ENCODE measurements at regions not wholly inside any gene's neighbourhood (a gene's known extent, or its start where the extent isn't known, plus 50 kb on each side); places are given as distances from the start of the nearest gene placed in this dataset.
A peak's percentile ranks its signal among the peaks of the same experiment; 100 is the strongest.
"Not testable (repeated sequence)": the region's sequence is repeated elsewhere in the genome, so short reads cannot be mapped to it uniquely, and the experiment has no call there.

DNA sequence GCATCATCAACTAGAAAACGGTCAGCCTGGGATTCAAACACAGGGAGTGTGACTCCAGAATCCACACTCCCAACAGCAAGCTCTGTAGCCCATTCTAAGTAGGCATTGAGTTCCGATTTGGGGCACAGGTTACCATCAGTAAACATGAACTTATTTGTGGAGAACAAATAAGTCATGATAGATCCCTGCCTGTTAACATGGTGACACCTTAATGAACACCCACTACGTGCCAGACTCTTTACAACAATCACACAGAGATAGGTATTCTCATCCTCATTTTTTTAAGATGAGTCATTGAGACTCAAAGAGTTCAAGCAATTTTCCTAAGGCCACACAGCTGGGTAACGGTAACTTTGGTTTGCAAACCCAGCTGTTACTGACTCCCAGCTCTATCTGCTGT lies 91.5 kb downstream of the LYZL2 start:
- intact Hi-C loops (cut with DNase I) = no loop called here
- H3K4me3 ChIP-seq = no peak overlapping the region
- no peak for DNase-seq (ENCODE audit: low spot score in 2 of 2)
- no peaks in the 10 kb centered on the region for H3K27me3 ChIP-seq
- TF ChIP-seq, protein P1, sequence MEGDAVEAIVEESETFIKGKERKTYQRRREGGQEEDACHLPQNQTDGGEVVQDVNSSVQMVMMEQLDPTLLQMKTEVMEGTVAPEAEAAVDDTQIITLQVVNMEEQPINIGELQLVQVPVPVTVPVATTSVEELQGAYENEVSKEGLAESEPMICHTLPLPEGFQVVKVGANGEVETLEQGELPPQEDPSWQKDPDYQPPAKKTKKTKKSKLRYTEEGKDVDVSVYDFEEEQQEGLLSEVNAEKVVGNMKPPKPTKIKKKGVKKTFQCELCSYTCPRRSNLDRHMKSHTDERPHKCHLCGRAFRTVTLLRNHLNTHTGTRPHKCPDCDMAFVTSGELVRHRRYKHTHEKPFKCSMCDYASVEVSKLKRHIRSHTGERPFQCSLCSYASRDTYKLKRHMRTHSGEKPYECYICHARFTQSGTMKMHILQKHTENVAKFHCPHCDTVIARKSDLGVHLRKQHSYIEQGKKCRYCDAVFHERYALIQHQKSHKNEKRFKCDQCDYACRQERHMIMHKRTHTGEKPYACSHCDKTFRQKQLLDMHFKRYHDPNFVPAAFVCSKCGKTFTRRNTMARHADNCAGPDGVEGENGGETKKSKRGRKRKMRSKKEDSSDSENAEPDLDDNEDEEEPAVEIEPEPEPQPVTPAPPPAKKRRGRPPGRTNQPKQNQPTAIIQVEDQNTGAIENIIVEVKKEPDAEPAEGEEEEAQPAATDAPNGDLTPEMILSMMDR (IDR thresholded peaks at IDR 0.05) = no peak
- H3K36me3 ChIP-seq = no peaks in the 10 kb centered on the region
- peak overlapping the region in 1 of 2 donors; percentile 34 for H3K27ac ChIP-seq
- no peaks in the 10 kb centered on the region for H3K9me3 ChIP-seq
- no peaks in the 10 kb centered on the region for H3K4me1 ChIP-seq

DNA sequence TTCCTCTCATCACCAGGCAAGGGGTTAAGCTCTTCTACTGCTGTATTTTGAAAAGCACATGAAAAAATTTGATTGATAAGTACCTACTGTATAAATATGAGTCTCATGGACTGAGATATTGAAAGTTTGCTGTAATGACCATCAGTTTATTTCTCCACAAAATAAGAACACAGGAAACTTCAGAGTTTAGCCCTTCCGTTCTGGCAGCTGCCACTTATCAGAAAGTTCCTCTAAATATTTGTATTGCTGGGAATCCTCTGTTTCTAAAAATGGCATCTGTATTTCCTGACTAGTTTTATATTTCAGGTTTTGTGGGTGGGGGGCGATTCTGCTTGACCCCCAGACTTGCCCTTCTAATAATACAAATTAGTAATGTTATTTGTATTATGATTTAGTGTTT lies 92.0 kb downstream of the LYZL2 start:
- intact Hi-C loops (cut with DNase I) = no loop called here
- Histone ChIP-seq H3K27me3 (no peaks in the 10 kb centered on the region), H3K4me3 (no peak overlapping the region), H3K9me3 (no peaks in the 10 kb centered on the region), H3K27ac (peak overlapping the region; percentile 23 to 34), H3K4me1 (no peaks in the 10 kb centered on the region), H3K36me3 (no peaks in the 10 kb centered on the region)
- TF ChIP-seq, protein P1 (IDR thresholded peaks at IDR 0.05) = no peak
- DNase-seq (ENCODE audit: low spot score in 2 of 2) = no peak

DNA sequence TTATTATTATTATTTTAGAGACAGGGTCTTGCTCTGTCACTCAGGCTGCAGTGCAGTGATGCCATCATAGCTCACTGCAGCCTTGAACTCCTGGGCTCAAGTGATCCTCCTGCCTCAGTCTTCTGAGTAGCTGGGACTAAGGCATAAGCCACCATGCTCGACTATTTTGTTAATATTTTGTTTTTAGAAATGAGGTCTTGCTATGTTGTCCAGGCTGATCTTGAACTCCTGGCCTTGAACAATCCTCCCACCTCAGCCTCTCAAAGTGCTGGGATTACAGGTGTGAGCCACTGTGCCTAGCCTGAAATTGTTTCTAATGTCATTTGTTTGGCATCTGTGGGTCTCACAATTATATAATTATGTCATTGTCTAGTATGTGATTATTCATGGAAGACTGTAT lies 92.4 kb downstream of the LYZL2 start:
- H3K27ac ChIP-seq = peak overlapping the region in 1 of 2 donors; percentile 34
- H3K4me1 ChIP-seq; DNase-seq (ENCODE audit: low spot score in 2 of 2); H3K4me3 ChIP-seq; H3K36me3 ChIP-seq; intact Hi-C loops (cut with DNase I); H3K9me3 ChIP-seq; H3K27me3 ChIP-seq: not testable (repeated sequence)

DNA sequence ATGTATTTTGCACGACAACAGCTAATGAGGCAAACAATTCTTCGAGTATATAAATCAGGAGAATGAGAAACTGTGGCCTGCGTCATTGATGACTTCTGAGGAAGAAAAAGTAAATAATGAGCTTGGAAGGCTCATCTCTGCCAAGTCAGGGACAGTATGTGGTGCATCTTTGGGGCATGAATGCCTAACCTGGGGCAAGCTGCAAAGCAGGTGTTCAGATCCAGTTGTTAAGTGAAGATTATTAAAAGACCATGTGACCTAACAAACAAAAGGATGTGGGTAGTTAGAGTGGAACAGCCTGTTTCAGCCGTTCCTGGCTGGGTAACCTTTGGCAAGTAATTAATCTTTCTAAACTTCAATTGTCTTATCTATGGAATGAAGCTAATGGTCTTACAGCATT lies 93.0 kb downstream of the LYZL2 start:
- Histone ChIP-seq H3K4me1 (no peaks in the 10 kb centered on the region), H3K4me3 (no peak overlapping the region), H3K27me3 (no peaks in the 10 kb centered on the region), H3K27ac (no peak overlapping the region), H3K36me3 (no peaks in the 10 kb centered on the region), H3K9me3 (no peaks in the 10 kb centered on the region)
- DNase-seq (ENCODE audit: low spot score in 2 of 2) = no peak
- intact Hi-C loops (cut with DNase I) = no loop called here
- TF ChIP-seq, protein P1 (IDR thresholded peaks at IDR 0.05) = no peak

DNA sequence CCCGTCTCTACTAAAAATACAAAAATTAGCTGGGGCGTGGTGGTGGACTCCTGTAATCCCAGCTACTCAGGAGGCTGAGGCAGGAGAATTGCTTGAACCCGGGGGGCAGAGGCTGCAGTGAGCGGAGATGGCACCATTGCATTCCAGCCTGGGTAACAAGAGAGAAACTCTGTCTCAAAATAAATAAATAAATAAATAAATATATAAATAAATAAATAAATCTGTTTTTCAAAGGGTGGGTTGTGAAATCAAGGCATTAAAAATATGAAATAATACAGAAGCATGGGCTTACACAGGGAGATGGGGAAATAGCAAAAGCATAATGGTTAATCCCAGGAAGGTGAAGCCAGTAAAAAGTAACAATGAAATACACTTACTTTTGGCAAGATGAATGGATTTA lies 93.9 kb downstream of the LYZL2 start:
- no peak for DNase-seq (ENCODE audit: low spot score in 2 of 2)
- intact Hi-C loops (cut with DNase I) = loop anchor here (2.0 kb wide), 1 partner anchor 55 kb away; no protein-coding TSS in a partner anchor
- no peaks in the 10 kb centered on the region for H3K36me3 ChIP-seq

DNA sequence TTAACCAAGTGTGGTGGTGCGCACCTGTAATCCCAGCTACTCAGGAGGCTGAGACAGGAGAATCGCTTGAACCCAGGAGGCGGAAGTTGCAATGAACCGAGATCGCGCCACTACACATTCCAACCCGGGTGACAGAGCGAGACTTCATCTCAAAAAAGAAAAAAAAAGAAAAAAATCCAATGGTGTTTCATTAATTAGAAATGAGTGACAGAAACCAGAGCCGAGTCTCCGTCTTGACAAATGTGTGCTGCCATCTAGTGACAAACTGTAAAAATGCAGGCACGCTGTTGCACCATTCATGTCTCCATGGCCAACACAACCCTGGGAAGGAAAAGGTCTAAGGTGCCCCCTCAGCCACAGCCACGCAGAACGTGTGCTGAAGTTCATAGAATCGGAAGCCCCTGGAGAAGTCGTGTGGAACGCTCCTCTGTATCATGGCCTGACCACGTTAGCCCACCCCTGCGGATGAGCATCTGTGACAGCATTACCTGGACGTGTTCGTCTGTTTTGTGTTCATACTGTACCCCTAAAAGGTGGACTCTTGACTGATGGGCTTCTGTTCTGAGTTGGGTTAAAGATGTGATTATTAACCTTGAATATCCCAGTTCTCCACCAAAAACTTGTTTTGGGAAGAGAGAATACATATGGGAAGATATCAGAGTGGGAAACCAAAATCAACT lies 94.9 kb downstream of the LYZL2 start:
- Histone ChIP-seq H3K36me3 (no peaks in the 10 kb centered on the region), H3K4me3 (no peak overlapping the region), H3K4me1 (no peaks in the 10 kb centered on the region), H3K9me3 (no peaks in the 10 kb centered on the region), H3K27ac (no peak overlapping the region), H3K27me3 (no peaks in the 10 kb centered on the region)
- peak; percentile 28 to 90 for DNase-seq (ENCODE audit: low spot score in 2 of 2)
- intact Hi-C loops (cut with DNase I) = loop anchor here (1.0 to 2.0 kb wide), 3 partner anchors 56 to 142 kb away; no protein-coding TSS in a partner anchor
- TF ChIP-seq, protein P1 (IDR thresholded peaks at IDR 0.05) = peak; percentile 86 to 95 (median 93)

More for the DNA sequence above, 93.9 kb downstream of the LYZL2 start:
- Histone ChIP-seq H3K27me3 (no peaks in the 10 kb centered on the region), H3K4me3 (no peak overlapping the region), H3K27ac (no peak overlapping the region), H3K9me3 (no peaks in the 10 kb centered on the region), H3K4me1 (no peaks in the 10 kb centered on the region)
- TF ChIP-seq, protein P1 (IDR thresholded peaks at IDR 0.05) = no peak
